ENCODE measurements at regions not wholly inside any gene's neighbourhood (a gene's known extent, or its start where the extent isn't known, plus 50 kb on each side); places are given as distances from the start of the nearest gene placed in this dataset.

DNA sequence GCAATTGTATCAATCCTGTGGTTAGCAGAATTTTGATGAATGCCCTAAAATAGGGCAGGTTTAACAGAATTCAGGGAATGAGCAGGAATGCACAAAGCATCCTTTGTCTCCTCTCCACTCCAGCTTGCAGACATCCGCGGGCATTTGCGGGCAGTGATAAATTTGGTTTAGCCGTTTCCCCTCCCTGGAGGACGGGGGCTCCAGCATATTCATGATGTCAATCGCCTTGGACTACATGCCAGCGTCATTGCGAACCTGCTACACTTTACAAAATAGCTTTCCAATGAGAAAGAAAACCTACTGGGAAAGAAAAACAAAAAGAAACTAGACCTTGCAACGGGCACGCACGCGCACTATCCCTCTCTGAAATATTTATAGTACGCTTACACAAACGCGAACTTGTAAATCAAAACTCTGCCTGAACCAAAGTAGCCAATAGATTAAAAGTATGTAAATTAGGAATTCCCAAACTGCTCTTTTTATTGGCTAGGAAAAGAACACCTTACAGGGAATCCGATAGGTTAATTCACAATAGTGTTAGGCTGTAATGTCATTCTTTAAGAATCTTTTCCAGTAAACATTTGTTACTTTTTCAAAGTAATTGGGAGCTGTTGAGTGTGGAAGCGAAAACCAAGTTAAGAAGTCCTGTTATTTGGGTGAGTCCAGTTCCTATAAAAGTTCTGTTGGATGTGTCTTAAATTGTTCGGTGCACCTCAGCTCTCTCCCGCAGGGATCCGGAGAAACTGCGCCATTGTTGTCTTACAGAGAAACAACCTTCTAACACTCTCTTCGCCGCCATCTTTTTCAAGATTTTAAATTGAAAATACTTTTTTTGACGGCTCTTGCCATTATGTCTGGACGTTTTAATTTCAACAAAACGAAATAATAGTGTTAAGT, 136.7 kb downstream of the HFE start:
- peak overlapping the region; percentile 63 for H3K4me3 ChIP-seq (replicated peaks; ENCODE audit: low read depth, low read length)
- no peaks in the 10 kb centered on the region for H3K27me3 ChIP-seq (replicated peaks; ENCODE audit: control insufficient read depth, insufficient read depth, low read length)
- no peaks in the 10 kb centered on the region for H3K36me3 ChIP-seq (ENCODE audit: control insufficient read depth, insufficient read depth, low read length)
- TF ChIP-seq, protein P1, sequence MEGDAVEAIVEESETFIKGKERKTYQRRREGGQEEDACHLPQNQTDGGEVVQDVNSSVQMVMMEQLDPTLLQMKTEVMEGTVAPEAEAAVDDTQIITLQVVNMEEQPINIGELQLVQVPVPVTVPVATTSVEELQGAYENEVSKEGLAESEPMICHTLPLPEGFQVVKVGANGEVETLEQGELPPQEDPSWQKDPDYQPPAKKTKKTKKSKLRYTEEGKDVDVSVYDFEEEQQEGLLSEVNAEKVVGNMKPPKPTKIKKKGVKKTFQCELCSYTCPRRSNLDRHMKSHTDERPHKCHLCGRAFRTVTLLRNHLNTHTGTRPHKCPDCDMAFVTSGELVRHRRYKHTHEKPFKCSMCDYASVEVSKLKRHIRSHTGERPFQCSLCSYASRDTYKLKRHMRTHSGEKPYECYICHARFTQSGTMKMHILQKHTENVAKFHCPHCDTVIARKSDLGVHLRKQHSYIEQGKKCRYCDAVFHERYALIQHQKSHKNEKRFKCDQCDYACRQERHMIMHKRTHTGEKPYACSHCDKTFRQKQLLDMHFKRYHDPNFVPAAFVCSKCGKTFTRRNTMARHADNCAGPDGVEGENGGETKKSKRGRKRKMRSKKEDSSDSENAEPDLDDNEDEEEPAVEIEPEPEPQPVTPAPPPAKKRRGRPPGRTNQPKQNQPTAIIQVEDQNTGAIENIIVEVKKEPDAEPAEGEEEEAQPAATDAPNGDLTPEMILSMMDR (IDR thresholded peaks at IDR 0.05; ENCODE audit: insufficient read depth, low read length, poor library complexity, severe bottlenecking), result no peak
- DNase-seq (ENCODE audit: extremely low read depth, insufficient read length), result peak; percentile 61

DNA sequence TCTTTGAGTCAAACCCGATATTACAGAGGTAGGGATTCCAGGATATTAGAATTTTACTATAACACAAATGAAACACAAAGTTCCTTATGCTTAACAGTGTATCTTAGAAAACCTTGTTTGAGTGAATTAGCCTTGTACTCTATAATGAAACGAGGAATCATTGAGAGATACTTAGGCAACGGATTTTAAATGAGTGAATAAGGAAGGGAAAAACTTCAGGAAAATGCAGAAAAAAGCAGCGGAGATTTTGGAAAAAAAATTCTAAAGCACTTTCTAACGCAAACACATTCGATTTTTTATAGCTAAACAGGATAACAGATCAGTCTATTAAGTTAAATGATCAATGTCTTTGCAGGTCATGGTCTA, 137.3 kb downstream of the HFE start:
- no peaks in the 10 kb centered on the region for H3K27me3 ChIP-seq (replicated peaks; ENCODE audit: control insufficient read depth, insufficient read depth, low read length)
- peak overlapping the region; percentile 63 for H3K4me3 ChIP-seq (replicated peaks; ENCODE audit: low read depth, low read length)
- DNase-seq (ENCODE audit: extremely low read depth, insufficient read length), result no peak
- TF ChIP-seq, protein P1 (IDR thresholded peaks at IDR 0.05; ENCODE audit: insufficient read depth, low read length, poor library complexity, severe bottlenecking), result no peak
- no peaks in the 10 kb centered on the region for H3K36me3 ChIP-seq (ENCODE audit: control insufficient read depth, insufficient read depth, low read length)

DNA sequence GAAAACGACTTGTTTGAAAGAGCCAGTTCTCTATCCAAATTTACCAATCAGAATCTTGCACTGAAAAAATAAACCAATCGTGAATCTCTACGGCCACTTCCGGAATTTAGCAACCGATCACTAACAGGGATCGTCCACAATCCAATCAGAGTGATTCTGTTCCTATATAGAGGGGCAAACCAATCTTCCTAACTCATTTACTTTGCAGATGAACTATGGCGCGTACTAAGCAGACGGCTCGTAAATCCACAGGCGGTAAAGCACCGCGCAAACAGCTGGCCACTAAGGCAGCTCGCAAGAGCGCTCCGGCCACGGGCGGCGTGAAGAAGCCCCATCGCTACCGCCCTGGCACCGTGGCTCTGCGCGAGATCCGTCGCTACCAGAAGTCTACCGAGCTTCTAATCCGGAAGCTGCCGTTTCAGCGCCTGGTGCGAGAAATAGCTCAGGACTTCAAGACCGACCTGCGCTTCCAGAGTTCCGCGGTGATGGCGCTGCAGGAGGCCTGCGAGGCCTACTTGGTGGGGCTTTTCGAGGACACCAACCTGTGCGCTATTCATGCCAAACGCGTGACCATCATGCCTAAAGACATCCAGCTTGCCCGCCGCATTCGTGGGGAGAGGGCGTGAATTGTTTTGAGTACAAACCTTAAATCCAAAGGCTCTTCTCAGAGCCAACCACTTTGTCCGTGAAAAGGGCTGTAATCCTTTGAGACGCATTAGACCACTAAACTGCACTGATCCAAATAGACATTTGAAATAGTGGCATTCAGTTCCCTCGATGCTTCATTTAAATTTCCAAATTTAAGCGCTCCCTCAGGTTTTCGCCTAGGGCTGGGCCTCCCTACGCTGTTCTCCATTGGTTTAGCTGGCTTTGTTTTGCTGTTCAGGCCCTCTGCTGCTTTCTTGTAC, 138.0 kb downstream of the HFE start:
- no peaks in the 10 kb centered on the region for H3K27me3 ChIP-seq (replicated peaks; ENCODE audit: control insufficient read depth, insufficient read depth, low read length)
- no peaks in the 10 kb centered on the region for H3K36me3 ChIP-seq (ENCODE audit: control insufficient read depth, insufficient read depth, low read length)
- H3K4me3 ChIP-seq (replicated peaks; ENCODE audit: low read depth, low read length), result no peak overlapping the region; the same call in 1 of the 2 replicates
- DNase-seq (ENCODE audit: extremely low read depth, insufficient read length), result no peak
- TF ChIP-seq, protein P1 (IDR thresholded peaks at IDR 0.05; ENCODE audit: insufficient read depth, low read length, poor library complexity, severe bottlenecking), result no peak

DNA sequence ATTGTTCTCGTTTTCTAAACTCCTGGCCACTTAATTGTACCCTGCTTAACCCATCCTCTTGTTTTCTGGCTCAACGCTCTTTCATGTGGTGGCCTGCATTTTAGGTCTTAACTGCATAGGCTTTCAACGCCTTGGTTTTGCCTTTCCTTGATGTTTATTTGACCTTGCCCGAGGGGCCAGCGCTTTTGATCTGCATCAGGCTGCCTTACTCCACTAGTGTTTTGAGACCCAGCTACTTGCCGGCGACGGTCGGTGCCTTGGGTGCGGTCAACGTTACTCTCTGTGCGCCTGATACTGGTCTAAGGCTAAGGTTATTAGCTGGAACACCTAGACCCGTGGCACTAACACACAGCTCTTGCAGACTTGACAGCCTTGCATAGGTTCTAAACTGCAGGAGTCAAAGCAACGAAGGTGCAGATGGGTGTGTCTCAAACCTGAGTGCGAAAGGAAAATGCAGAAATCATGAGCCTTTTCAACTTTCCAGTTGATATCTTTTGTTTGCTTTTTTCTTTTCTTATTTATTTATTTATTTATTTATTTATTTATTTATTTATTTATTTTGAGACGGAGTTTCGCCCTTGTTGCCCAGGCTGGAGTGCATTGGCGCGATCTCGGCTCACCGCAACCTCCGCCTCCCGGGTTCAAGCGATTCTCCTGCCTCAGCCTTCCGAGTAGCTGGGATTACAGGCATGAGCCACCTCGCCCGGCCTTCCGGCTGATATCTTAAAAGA, 138.8 kb downstream of the HFE start:
- Histone ChIP-seq H3K36me3 (ENCODE audit: control insufficient read depth, insufficient read depth, low read length) (no peaks in the 10 kb centered on the region), H3K27me3 (replicated peaks; ENCODE audit: control insufficient read depth, insufficient read depth, low read length) (no peaks in the 10 kb centered on the region), H3K4me3 (replicated peaks; ENCODE audit: low read depth, low read length) (no peak overlapping the region)
- no peak for DNase-seq (ENCODE audit: extremely low read depth, insufficient read length)
- TF ChIP-seq, protein P1 (IDR thresholded peaks at IDR 0.05; ENCODE audit: insufficient read depth, low read length, poor library complexity, severe bottlenecking), result no peak

DNA sequence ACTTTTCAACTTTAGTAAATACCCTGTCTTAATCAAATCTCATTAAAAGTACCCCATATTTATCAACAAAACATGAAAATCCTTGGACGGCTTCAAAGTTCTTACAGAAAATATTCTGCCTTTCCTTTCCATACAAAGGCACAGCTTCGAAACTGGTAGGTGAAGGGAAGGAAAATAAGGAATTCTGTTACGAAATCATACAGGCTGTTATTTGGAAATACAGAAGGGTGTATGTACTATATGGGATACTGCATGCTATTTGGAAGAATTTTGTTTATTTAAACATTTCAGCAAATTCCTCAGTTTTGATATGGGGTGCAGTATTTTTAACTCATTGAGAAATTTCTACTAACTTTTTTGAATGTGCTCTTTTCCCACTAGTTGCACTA, 138.4 kb upstream of the BTN3A2 start:
- H3K36me3 ChIP-seq (ENCODE audit: control insufficient read depth, insufficient read depth, low read length), result no peaks in the 10 kb centered on the region
- TF ChIP-seq, protein P1 (IDR thresholded peaks at IDR 0.05; ENCODE audit: insufficient read depth, low read length, poor library complexity, severe bottlenecking), result no peak
- no peak for DNase-seq (ENCODE audit: extremely low read depth, insufficient read length)
- no peaks in the 10 kb centered on the region for H3K27me3 ChIP-seq (replicated peaks; ENCODE audit: control insufficient read depth, insufficient read depth, low read length)
- H3K4me3 ChIP-seq (replicated peaks; ENCODE audit: low read depth, low read length), result no peak overlapping the region
